Right lobe of liver (tissue), 4 donors: ENCODE measurements at regions not wholly inside any gene's neighbourhood (a gene's known extent, or its start where the extent isn't known, plus 50 kb on each side); places are given as distances from the start of the nearest gene placed in this dataset.

ENCODE experiments used
- CTCF ChIP-seq, 4 donors: fragments of 200-600 bp in 3 of 4; fragments of 450-650 bp in 1 of 4; IDR thresholded peaks; one replicate each; pipeline versions ENCODE4 v1.5.1 to v1.8.0; 2016 to 2022; ENCODE audit warnings: antibody characterized with exemption in 4 of 4, mild to moderate bottlenecking in 2 of 4
- POLR2A ChIP-seq: fragments of 450-650 bp; IDR thresholded peaks from one replicate; pipeline ENCODE4 v1.6.1; 2017; ENCODE audit warnings: antibody characterized with exemption, mild to moderate bottlenecking
- donor health status: DM: no; HTN: no; CAD: no.
- donor health status: DM: no; HTN: no; CAD: no.
- donor health status: DM: no; HTN: yes; CAD: no.

GRCh38 chr16:86768228-86768791 lies 190.0 kb downstream of the FOXL1 start:
- TF ChIP-seq POLR2A (no peak), CTCF (IDR thresholded peaks at IDR 0.05) (no peak)
